DND-41 (cell line): ENCODE measurements at regions not wholly inside any gene's neighbourhood (a gene's known extent, or its start where the extent isn't known, plus 50 kb on each side); places are given as distances from the start of the nearest gene placed in this dataset.

Experiments used
- ATAC-seq: fragments of 200-7000 bp; cut with Tn5 transposase; 3 replicates; pipeline ENCODE4 v1.9.1; 2021; ENCODE audit warnings: low read depth; ENCODE audit not compliant: insufficient read depth
- DNase-seq: peaks from one replicate; pipeline ENCODE4 v3.0.0-alpha.2; 2020
- H2AFZ ChIP-seq: 2 replicates; pipeline ENCODE4 v1.6.0; 2012; ENCODE audit warnings: low read depth, low read length
- H3K27ac ChIP-seq: 2 replicates; pipeline ENCODE4 v1.5.1; 2012; ENCODE audit warnings: low read length, inconsistent platforms
- H3K27me3 ChIP-seq: fragments of 200-600 bp; sonication (generic); 2 replicates; pipeline ENCODE4 v1.6.0; 2012; ENCODE audit warnings: low read length, mild to moderate bottlenecking, inconsistent platforms; ENCODE audit not compliant: insufficient read depth, poor library complexity
- H3K36me3 ChIP-seq: 2 replicates; pipeline ENCODE4 v1.5.1; 2012; ENCODE audit warnings: low read length, inconsistent platforms; ENCODE audit not compliant: insufficient read depth
- H3K4me1 ChIP-seq: 2 replicates; pipeline ENCODE4 v1.5.1; 2012; ENCODE audit warnings: mild to moderate bottlenecking, low read length; ENCODE audit not compliant: insufficient read depth
- H3K4me2 ChIP-seq: 2 replicates; pipeline ENCODE4 v1.6.0; 2012; ENCODE audit warnings: mild to moderate bottlenecking, moderate library complexity, low read length, inconsistent platforms; ENCODE audit not compliant: insufficient read depth
- H3K4me3 ChIP-seq, 2 experiments: fragments of 200-600 bp in 1 of 2; shearing (Covaris generic) in 1 of 2; 2 replicates each; pipeline ENCODE4 v1.5.1; 2012 to 2016; ENCODE audit warnings: inconsistent platforms in 2 of 2, low read length in 2 of 2, mild to moderate bottlenecking in 2 of 2, low read depth in 1 of 2, moderate library complexity in 1 of 2
- H3K79me2 ChIP-seq: 2 replicates; pipeline ENCODE4 v1.6.0; 2012; ENCODE audit warnings: low read length, inconsistent platforms; ENCODE audit not compliant: insufficient read depth
- H3K9ac ChIP-seq: 2 replicates; pipeline ENCODE4 v1.6.0; 2012; ENCODE audit warnings: low read depth, mild to moderate bottlenecking, inconsistent platforms, low read length, moderate library complexity
- H3K9me3 ChIP-seq: 2 replicates; pipeline ENCODE4 v1.5.1; 2012; ENCODE audit warnings: low read length, moderate library complexity, mild to moderate bottlenecking, inconsistent platforms; ENCODE audit not compliant: insufficient read depth, severe bottlenecking
- H4K20me1 ChIP-seq: 2 replicates; pipeline ENCODE4 v1.6.0; 2012; ENCODE audit warnings: low read length; ENCODE audit not compliant: insufficient read depth
- CTCF ChIP-seq: IDR thresholded peaks from 2 replicates; pipeline ENCODE4 v1.5.1; 2012; ENCODE audit warnings: borderline replicate concordance, low read length, moderate library complexity, mild to moderate bottlenecking; ENCODE audit not compliant: poor library complexity, severe bottlenecking; ENCODE audit errors: extremely low read depth
- EZH2 ChIP-seq: IDR thresholded peaks from 3 replicates; pipeline ENCODE4 v1.6.1; 2012; ENCODE audit warnings: borderline replicate concordance, low read depth, mild to moderate bottlenecking, moderate library complexity, low read length, inconsistent platforms; ENCODE audit not compliant: severe bottlenecking

- Histone ChIP-seq H4K20me1 (peaks cover 3% of the 10 kb centered on the region; the same call in 1 of the 2 replicates), H3K27ac (no peak overlapping the region), H3K27me3 (no peaks in the 10 kb centered on the region), H3K4me2 (no peak overlapping the region), H3K4me3 (no peak overlapping the region), H3K4me1 (no peaks in the 10 kb centered on the region), H3K79me2 (no peaks in the 10 kb centered on the region), H2AFZ (no peak overlapping the region), H3K9ac (no peak overlapping the region), H3K36me3 (no peaks in the 10 kb centered on the region), H3K9me3 (no peaks in the 10 kb centered on the region)
- ATAC-seq (no peak), DNase-seq (no peak)
- TF ChIP-seq EZH2 (no peak), CTCF (no peak)
Measured at GRCh38 chr22:48505891-48506290, 1321.8 kb downstream of the BRD1 start.

GRCh38 chr22:48504519-48505140 is 1323.0 kb downstream of the BRD1 start:
- DNase-seq (no peak), ATAC-seq (no peak)
- TF ChIP-seq CTCF (no peak), EZH2 (no peak)
- Histone ChIP-seq H4K20me1 (peaks cover 3% of the 10 kb centered on the region; the same call in 1 of the 2 replicates), H3K36me3 (no peaks in the 10 kb centered on the region), H3K9ac (no peak overlapping the region), H3K4me1 (no peaks in the 10 kb centered on the region), H3K27me3 (no peaks in the 10 kb centered on the region), H3K9me3 (no peaks in the 10 kb centered on the region), H3K27ac (no peak overlapping the region), H3K79me2 (no peaks in the 10 kb centered on the region), H3K4me3 (no peak overlapping the region), H2AFZ (no peak overlapping the region), H3K4me2 (no peak overlapping the region)

GRCh38 chr22:48503876-48504275 is 1323.8 kb downstream of the BRD1 start:
- Histone ChIP-seq H3K36me3 (no peaks in the 10 kb centered on the region), H3K4me1 (no peaks in the 10 kb centered on the region), H4K20me1 (peaks cover 3% of the 10 kb centered on the region; the same call in 1 of the 2 replicates), H2AFZ (no peak overlapping the region), H3K27ac (no peak overlapping the region), H3K79me2 (no peaks in the 10 kb centered on the region), H3K4me2 (no peak overlapping the region), H3K27me3 (no peaks in the 10 kb centered on the region), H3K9me3 (no peaks in the 10 kb centered on the region), H3K9ac (no peak overlapping the region), H3K4me3 (no peak overlapping the region)
- TF ChIP-seq EZH2: no peak
- TF ChIP-seq CTCF: no peak
- DNase-seq: no peak
- no peak for ATAC-seq
